ENCODE measurements at regions not wholly inside any gene's neighbourhood (a gene's known extent, or its start where the extent isn't known, plus 50 kb on each side); places are given as distances from the start of the nearest gene placed in this dataset.

- TF ChIP-seq CTCF (conservative IDR thresholded peaks at IDR 0.05; ENCODE audit: low read length) (no peak), EZH2phosphoT487 (IDR thresholded peaks at IDR 0.05; ENCODE audit: borderline replicate concordance, low read depth, low read length) (no peak)
These were observed 209.5 kb downstream of the CASP12 start for GRCh38 chr11:104688731-104689130.
